ENCODE measurements at regions not wholly inside any gene's neighbourhood (a gene's known extent, or its start where the extent isn't known, plus 50 kb on each side); places are given as distances from the start of the nearest gene placed in this dataset.

DNA sequence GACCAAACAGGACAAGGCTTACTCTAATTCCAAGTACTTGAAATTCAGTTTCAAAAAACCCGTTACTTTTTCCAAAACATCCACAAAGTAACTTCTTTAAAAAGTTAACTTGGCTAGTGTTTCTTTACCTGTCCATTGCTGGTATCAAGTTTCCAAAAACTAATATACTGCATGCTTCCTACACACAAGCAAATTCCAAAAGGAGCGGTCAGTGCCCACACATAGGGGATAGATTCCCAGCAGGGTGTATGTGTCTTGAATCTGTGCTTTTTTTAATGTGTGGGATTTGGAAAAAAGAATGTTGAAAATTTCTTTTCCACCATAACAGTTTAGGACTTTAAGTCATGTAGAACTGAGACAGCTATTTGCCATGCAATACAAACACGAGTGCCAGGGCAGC is 367.8 kb upstream of the SOX9 start:
- Histone ChIP-seq H3K27ac (ENCODE audit: low read depth in 2 of 2, low read length in 2 of 2) (no peak overlapping the region), H3K27me3 (ENCODE audit: control insufficient read depth, insufficient read depth, low read length) (no peaks in the 10 kb centered on the region), H3K4me3 (ENCODE audit: low read length in 3 of 3) (no peak overlapping the region), H3K9me3 (ENCODE audit: control insufficient read depth in 2 of 3, insufficient read depth in 1 of 3, low read length in 3 of 3) (no peaks in the 10 kb centered on the region), H3K36me3 (ENCODE audit: control insufficient read depth in 2 of 3, insufficient read depth in 3 of 3, low read length in 3 of 3) (no peaks in the 10 kb centered on the region), H3K4me1 (ENCODE audit: control insufficient read depth in 2 of 3, insufficient read depth in 2 of 3, low read depth in 1 of 3, low read length in 3 of 3) (no peaks in the 10 kb centered on the region), H3K9ac (ENCODE audit: low read length in 3 of 3) (no peak overlapping the region)
- FAIRE-seq (no peak), DNase-seq (peak in 2 of 5 donors; percentile 11 to 17)
- intact Hi-C loops (cut with DNase I) = no loop called here
- TF ChIP-seq, protein P1, sequence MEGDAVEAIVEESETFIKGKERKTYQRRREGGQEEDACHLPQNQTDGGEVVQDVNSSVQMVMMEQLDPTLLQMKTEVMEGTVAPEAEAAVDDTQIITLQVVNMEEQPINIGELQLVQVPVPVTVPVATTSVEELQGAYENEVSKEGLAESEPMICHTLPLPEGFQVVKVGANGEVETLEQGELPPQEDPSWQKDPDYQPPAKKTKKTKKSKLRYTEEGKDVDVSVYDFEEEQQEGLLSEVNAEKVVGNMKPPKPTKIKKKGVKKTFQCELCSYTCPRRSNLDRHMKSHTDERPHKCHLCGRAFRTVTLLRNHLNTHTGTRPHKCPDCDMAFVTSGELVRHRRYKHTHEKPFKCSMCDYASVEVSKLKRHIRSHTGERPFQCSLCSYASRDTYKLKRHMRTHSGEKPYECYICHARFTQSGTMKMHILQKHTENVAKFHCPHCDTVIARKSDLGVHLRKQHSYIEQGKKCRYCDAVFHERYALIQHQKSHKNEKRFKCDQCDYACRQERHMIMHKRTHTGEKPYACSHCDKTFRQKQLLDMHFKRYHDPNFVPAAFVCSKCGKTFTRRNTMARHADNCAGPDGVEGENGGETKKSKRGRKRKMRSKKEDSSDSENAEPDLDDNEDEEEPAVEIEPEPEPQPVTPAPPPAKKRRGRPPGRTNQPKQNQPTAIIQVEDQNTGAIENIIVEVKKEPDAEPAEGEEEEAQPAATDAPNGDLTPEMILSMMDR (IDR thresholded peaks at IDR 0.05; ENCODE audit: borderline replicate concordance, extremely low read depth, insufficient read depth) = no peak

DNA sequence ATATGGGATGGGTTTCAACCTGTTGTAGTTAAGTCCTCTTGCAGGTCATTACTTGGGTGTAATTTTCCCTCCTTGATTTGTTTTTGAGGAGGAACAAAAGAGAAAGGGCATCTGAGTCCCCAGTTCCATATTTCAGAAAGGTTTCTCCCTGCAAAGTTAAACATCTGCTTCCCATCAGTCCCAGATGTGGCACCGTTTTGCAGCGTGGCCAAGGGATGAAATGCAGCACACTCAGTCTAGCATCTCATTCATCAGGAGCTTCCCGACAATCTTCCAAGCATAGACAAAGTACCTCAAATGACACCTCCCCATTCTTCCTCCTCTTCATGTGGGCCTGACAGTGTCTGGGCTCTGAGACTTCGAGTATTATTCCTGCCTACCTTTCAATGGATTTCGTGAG is 363.7 kb upstream of the SOX9 start:
- Histone ChIP-seq H3K9ac (ENCODE audit: low read length in 3 of 3) (no peak overlapping the region), H3K27ac (ENCODE audit: low read depth in 2 of 2, low read length in 2 of 2) (no peak overlapping the region), H3K9me3 (ENCODE audit: control insufficient read depth in 2 of 3, insufficient read depth in 1 of 3, low read length in 3 of 3) (no peaks in the 10 kb centered on the region), H3K4me1 (ENCODE audit: control insufficient read depth in 2 of 3, insufficient read depth in 2 of 3, low read depth in 1 of 3, low read length in 3 of 3) (no peaks in the 10 kb centered on the region), H3K4me3 (ENCODE audit: low read length in 3 of 3) (no peak overlapping the region), H3K36me3 (ENCODE audit: control insufficient read depth in 2 of 3, insufficient read depth in 3 of 3, low read length in 3 of 3) (no peaks in the 10 kb centered on the region), H3K27me3 (ENCODE audit: control insufficient read depth, insufficient read depth, low read length) (no peaks in the 10 kb centered on the region)
- TF ChIP-seq, protein P1 (IDR thresholded peaks at IDR 0.05; ENCODE audit: borderline replicate concordance, extremely low read depth, insufficient read depth) = no peak
- DNase-seq (no peak), FAIRE-seq (no peak)
- intact Hi-C loops (cut with DNase I) = no loop called here

DNA sequence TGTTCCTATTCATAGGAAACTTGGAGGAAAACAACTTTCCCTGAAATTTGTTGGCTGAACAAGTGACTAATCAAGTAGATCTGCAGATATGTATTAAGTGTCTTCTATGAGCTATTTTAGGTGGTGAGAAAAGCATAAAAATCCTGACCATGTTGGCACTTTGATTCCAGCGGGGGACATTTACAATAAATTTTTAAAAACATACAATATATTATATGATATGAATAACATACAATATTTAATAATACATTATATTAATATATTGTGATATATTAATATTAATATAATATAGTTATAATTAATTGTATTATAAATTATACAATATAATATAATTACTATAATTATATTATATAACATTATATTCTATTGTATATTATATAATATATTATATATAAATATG is 362.9 kb upstream of the SOX9 start:
- FAIRE-seq (peak; percentile 99), DNase-seq (no peak)
- Histone ChIP-seq H3K9me3 (ENCODE audit: control insufficient read depth in 2 of 3, insufficient read depth in 1 of 3, low read length in 3 of 3) (no peaks in the 10 kb centered on the region), H3K27ac (ENCODE audit: low read depth in 2 of 2, low read length in 2 of 2) (no peak overlapping the region), H3K4me1 (ENCODE audit: control insufficient read depth in 2 of 3, insufficient read depth in 2 of 3, low read depth in 1 of 3, low read length in 3 of 3) (no peaks in the 10 kb centered on the region), H3K9ac (ENCODE audit: low read length in 3 of 3) (no peak overlapping the region), H3K36me3 (ENCODE audit: control insufficient read depth in 2 of 3, insufficient read depth in 3 of 3, low read length in 3 of 3) (no peaks in the 10 kb centered on the region), H3K4me3 (ENCODE audit: low read length in 3 of 3) (no peak overlapping the region), H3K27me3 (ENCODE audit: control insufficient read depth, insufficient read depth, low read length) (no peaks in the 10 kb centered on the region)
- intact Hi-C loops (cut with DNase I) = no loop called here
- TF ChIP-seq, protein P1 (IDR thresholded peaks at IDR 0.05; ENCODE audit: borderline replicate concordance, extremely low read depth, insufficient read depth) = no peak

DNA sequence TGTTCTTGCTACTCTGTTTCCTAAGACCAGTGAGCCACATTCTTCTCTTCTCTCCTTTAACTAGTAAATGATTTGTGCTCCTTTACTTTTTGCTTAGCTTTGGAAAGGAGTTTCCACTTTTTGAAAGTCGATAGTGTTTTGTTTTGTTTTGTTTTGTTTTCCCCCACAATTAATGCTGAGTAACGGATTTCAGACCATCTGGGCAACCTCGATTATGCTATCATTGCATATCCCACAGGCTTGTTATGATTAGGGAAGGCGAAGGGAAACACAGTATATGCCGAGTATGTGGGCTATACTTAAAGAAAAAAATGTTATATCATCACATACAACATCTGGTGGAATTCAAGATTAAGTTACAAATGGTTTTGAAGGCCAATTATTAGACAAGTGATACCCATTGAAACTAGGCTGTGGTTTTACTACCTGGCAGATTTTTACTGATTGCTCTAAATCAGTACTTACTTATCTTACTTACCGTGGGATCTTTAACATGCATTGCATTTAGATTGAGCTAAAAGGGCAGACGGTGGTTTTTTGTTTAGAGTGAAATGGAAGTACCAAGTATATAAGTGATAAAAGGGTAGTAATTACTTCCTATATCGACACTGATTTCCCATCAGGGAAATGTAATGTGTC is 361.3 kb upstream of the SOX9 start:
- H3K4me3 ChIP-seq (ENCODE audit: low read length in 3 of 3) = no peak overlapping the region
- FAIRE-seq = no peak

More for the DNA sequence above, 361.3 kb upstream of the SOX9 start:
- intact Hi-C loops (cut with DNase I) = no loop called here
- Histone ChIP-seq H3K9me3 (ENCODE audit: control insufficient read depth in 2 of 3, insufficient read depth in 1 of 3, low read length in 3 of 3) (no peaks in the 10 kb centered on the region), H3K27ac (ENCODE audit: low read depth in 2 of 2, low read length in 2 of 2) (no peak overlapping the region), H3K27me3 (ENCODE audit: control insufficient read depth, insufficient read depth, low read length) (no peaks in the 10 kb centered on the region), H3K4me1 (ENCODE audit: control insufficient read depth in 2 of 3, insufficient read depth in 2 of 3, low read depth in 1 of 3, low read length in 3 of 3) (no peaks in the 10 kb centered on the region), H3K36me3 (ENCODE audit: control insufficient read depth in 2 of 3, insufficient read depth in 3 of 3, low read length in 3 of 3) (no peaks in the 10 kb centered on the region), H3K9ac (ENCODE audit: low read length in 3 of 3) (no peak overlapping the region)
- TF ChIP-seq, protein P1 (IDR thresholded peaks at IDR 0.05; ENCODE audit: borderline replicate concordance, extremely low read depth, insufficient read depth) = no peak
- no peak for DNase-seq

Data from kidney (tissue), 13 donors.